Stimulated activated memory B cell treated with anti-CD40 and anti-IgM and Interleukin-4, amounts not matched to agents 10 μg/mL and 1 μg/mL and 100 μg/mL, for 72 hours (primary cell): ENCODE measurements at regions not wholly inside any gene's neighbourhood (a gene's known extent, or its start where the extent isn't known, plus 50 kb on each side); places are given as distances from the start of the nearest gene placed in this dataset.

Experiments
- ATAC-seq: fragments of 150-1000 bp; cut with Tn5 transposase; 2 replicates; pipeline ENCODE4 v1.10.0; 2021
- H3K27ac Mint-ChIP-seq: one replicate; pipeline ENCODE4 v1.8.0; 2022; ENCODE audit warnings: mild to moderate bottlenecking, mixed read lengths
- H3K27me3 Mint-ChIP-seq: one replicate; pipeline ENCODE4 v1.8.0; 2022; ENCODE audit warnings: mixed read lengths
- H3K36me3 Mint-ChIP-seq: one replicate; pipeline ENCODE4 v1.8.0; 2022; ENCODE audit warnings: mixed read lengths
- H3K4me1 Mint-ChIP-seq: one replicate; pipeline ENCODE4 v1.8.0; 2022; ENCODE audit warnings: mixed read lengths
- H3K4me3 Mint-ChIP-seq: one replicate; pipeline ENCODE4 v1.8.0; 2022; ENCODE audit warnings: mild to moderate bottlenecking, moderate library complexity, mixed read lengths
- H3K9me3 Mint-ChIP-seq: one replicate; pipeline ENCODE4 v1.8.0; 2022; ENCODE audit warnings: mixed read lengths

GRCh38 chr5:146993876-146994530 is 115.4 kb upstream of the PPP2R2B start:
- H3K9me3 Mint-ChIP-seq: no peaks in the 10 kb centered on the region
- H3K27ac Mint-ChIP-seq: no peak overlapping the region
- no peaks in the 10 kb centered on the region for H3K36me3 Mint-ChIP-seq
- H3K4me1 Mint-ChIP-seq: no peaks in the 10 kb centered on the region
- no peaks in the 10 kb centered on the region for H3K27me3 Mint-ChIP-seq
- H3K4me3 Mint-ChIP-seq: no peak overlapping the region
- ATAC-seq: no peak

GRCh38 chr5:146995878-146996277 is 117.3 kb upstream of the PPP2R2B start:
- H3K4me1 Mint-ChIP-seq: no peaks in the 10 kb centered on the region
- no peak for ATAC-seq
- no peaks in the 10 kb centered on the region for H3K9me3 Mint-ChIP-seq
- no peaks in the 10 kb centered on the region for H3K36me3 Mint-ChIP-seq
- no peak overlapping the region for H3K4me3 Mint-ChIP-seq
- no peaks in the 10 kb centered on the region for H3K27me3 Mint-ChIP-seq
- H3K27ac Mint-ChIP-seq: no peak overlapping the region

DNA sequence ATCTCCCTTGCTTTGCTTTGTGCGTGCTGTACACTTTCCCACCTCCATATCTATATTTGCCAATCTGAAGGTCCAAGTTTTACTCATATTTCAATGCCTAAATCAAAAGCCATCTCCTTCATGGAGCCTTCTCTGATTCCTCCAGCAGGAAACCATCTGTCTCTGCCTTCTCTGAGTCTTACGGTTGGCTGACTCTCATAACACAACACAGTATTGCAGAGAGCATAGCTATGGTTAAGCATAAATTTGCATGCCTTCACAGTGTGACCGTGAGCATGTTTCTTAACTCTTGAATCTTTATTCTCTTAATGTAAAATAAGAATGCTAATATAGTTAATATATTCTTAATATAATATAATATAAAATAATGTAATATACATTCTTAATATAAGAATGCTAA is 136.8 kb upstream of the PPP2R2B start:
- no peak for ATAC-seq
- Mint-ChIP-seq H3K4me3 (no peak overlapping the region), H3K9me3 (peaks cover 2% of the 10 kb centered on the region), H3K27me3 (no peaks in the 10 kb centered on the region), H3K36me3 (no peaks in the 10 kb centered on the region), H3K4me1 (no peaks in the 10 kb centered on the region), H3K27ac (no peak overlapping the region)

DNA sequence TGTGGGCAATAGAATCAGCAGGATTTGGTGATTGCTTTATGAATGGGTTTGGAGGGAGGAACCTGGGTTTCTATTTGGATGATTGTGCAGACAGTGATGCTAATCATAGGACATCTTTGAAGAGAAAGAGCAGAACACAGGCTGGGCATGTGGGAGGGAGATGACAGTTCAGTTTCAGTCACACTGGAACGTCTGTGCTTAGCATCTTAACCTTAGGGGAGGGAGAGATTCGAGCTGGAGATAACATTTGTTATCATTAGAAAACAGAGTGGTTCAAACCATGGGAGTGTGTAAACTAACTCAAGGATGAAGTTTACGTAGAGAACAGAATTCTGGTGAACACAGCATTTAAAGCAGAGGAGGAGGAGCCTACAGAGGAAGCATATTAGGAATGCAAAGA is 138.6 kb upstream of the PPP2R2B start:
- H3K9me3 Mint-ChIP-seq: no peaks in the 10 kb centered on the region
- H3K27ac Mint-ChIP-seq: no peak overlapping the region
- ATAC-seq: no peak
- no peak overlapping the region for H3K4me3 Mint-ChIP-seq
- H3K36me3 Mint-ChIP-seq: no peaks in the 10 kb centered on the region
- no peaks in the 10 kb centered on the region for H3K27me3 Mint-ChIP-seq
- H3K4me1 Mint-ChIP-seq: no peaks in the 10 kb centered on the region

- no peak for ATAC-seq
- H3K4me1 Mint-ChIP-seq: no peaks in the 10 kb centered on the region
- no peak overlapping the region for H3K27ac Mint-ChIP-seq
- no peaks in the 10 kb centered on the region for H3K9me3 Mint-ChIP-seq
- no peaks in the 10 kb centered on the region for H3K27me3 Mint-ChIP-seq
- H3K36me3 Mint-ChIP-seq: no peaks in the 10 kb centered on the region
- H3K4me3 Mint-ChIP-seq: no peak overlapping the region
These were observed 139.1 kb upstream of the PPP2R2B start for GRCh38 chr5:147017621-147018020.

- H3K36me3 Mint-ChIP-seq: no peaks in the 10 kb centered on the region
- no peak for ATAC-seq
- H3K27ac Mint-ChIP-seq: no peak overlapping the region
- no peaks in the 10 kb centered on the region for H3K27me3 Mint-ChIP-seq
- H3K4me3 Mint-ChIP-seq: no peak overlapping the region
- no peaks in the 10 kb centered on the region for H3K4me1 Mint-ChIP-seq
- no peaks in the 10 kb centered on the region for H3K9me3 Mint-ChIP-seq
These were observed 140.3 kb upstream of the PPP2R2B start for GRCh38 chr5:147018812-147019211.

DNA sequence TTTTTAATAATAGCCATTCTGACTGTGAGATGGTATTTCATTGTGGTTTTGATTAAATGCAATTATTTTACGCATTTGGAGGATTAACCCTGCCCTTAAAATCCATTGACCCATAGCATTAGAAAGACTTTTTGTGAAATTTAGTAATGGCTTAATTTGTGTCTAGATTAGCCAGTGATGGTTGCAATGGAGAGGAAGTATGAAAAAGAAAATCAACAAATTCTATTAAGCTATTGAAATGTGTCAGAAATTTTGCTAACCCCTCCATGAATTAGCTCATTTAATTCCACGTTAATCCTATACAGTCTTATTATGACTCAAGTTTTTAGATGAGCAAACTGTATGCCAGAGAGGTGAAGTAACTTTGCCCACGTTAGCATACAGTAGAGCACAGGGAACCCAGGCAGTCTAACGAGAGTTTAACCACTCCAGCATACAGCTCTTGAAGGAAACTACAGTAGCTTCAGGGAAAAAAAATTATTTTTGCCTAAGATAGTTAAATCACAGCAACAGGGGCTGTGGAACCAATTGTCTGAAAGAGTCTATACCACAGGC is 158.2 kb upstream of the PPP2R2B start:
- ATAC-seq: no peak
- H3K27ac Mint-ChIP-seq: no peak overlapping the region
- H3K9me3 Mint-ChIP-seq: no peaks in the 10 kb centered on the region
- H3K27me3 Mint-ChIP-seq: no peaks in the 10 kb centered on the region
- H3K4me3 Mint-ChIP-seq: no peak overlapping the region
- H3K4me1 Mint-ChIP-seq: no peaks in the 10 kb centered on the region
- H3K36me3 Mint-ChIP-seq: no peaks in the 10 kb centered on the region

DNA sequence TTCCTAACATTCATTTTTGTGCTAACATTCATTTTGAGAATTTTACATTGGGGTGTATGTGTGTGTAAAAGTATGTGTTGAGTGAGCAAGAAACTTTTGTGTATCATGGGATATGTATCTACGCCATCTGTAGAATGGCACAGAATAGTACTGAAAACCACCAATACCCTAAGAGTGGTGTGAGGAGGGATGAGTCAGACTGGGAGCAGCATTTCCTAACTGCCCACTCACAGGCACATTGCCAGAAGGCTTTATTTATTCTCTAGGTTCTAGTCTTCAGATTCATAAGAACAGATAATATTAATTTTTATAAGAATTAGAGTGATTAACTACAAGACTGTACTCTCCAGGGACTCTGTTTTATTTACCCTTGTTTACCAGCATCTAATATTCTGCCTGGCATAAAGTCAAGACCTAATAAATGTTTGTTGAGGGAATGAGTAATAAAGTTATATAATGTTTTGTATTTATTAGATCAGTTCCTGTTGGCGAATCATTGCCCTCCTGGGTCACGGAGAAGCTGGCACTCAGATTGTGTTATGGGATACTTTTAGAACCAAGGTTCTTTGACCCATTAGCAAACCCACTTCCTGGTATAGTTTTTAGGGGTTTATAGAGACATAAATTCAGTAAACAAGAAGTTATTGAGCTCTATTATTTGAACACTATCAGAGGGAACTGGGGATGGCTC is 159.1 kb upstream of the PPP2R2B start:
- Mint-ChIP-seq H3K27ac (no peak overlapping the region), H3K4me1 (no peaks in the 10 kb centered on the region), H3K27me3 (no peaks in the 10 kb centered on the region), H3K9me3 (peaks cover 2% of the 10 kb centered on the region), H3K4me3 (no peak overlapping the region), H3K36me3 (no peaks in the 10 kb centered on the region)
- ATAC-seq: no peak

- no peaks in the 10 kb centered on the region for H3K36me3 Mint-ChIP-seq
- ATAC-seq: no peak
- peaks cover 3% of the 10 kb centered on the region for H3K9me3 Mint-ChIP-seq
- no peaks in the 10 kb centered on the region for H3K4me1 Mint-ChIP-seq
- no peaks in the 10 kb centered on the region for H3K27me3 Mint-ChIP-seq
- H3K4me3 Mint-ChIP-seq: no peak overlapping the region
- H3K27ac Mint-ChIP-seq: no peak overlapping the region
These were observed 162.3 kb upstream of the PPP2R2B start for GRCh38 chr5:147040856-147041255.

DNA sequence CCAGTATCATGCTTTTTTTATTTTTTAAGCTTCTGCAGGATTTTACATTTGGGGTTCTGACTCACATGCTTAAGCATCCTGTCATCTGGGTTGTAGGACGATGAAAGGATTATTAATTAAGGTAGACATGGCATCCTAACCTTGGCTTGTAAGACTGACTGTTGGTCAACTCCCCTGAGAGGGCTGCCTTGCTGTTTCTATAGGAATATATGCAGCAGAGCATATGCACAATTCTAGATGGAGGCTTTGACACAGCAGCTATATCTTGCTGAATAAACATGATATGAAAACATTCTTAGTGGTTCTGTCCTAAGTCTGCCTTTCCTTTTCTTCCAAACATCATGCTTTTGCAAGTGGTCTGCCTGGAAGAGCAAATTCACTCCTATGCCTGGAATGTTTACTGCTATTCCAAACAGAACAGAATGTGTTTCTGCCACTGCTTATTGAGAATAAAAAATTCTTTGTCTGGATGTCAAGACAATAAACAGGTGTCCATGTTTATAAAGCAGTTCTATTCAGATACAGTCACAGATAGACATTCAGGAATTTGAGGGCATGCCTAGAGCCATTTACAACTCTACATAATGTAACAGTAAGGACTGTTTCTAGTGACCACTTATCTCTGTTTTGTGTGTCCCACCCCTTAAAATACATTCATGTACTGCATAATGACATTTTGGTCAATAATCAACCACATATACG is 166.2 kb upstream of the PPP2R2B start:
- Mint-ChIP-seq H3K27me3 (no peaks in the 10 kb centered on the region), H3K9me3 (peaks cover 7% of the 10 kb centered on the region), H3K4me3 (no peak overlapping the region), H3K36me3 (no peaks in the 10 kb centered on the region), H3K27ac (no peak overlapping the region), H3K4me1 (no peaks in the 10 kb centered on the region)
- no peak for ATAC-seq

DNA sequence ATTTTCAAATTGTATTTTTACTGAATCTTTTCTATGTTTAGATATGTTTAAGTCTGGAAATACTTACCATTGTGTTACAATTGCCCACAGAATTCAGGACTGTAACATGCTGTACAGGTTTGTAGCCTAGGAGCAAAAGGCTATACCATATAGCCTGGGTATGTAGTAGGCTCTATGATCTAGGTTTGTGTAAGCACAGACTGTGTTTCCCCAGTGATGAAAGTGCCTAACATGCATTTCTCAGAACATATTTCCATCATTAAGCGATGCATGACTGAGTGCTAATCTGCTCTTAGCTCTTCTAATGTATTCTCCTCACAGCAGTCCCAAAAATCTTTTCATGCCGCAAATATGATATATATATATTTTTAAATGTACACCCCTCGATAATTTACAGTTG is 166.7 kb upstream of the PPP2R2B start:
- ATAC-seq: no peak
- no peaks in the 10 kb centered on the region for H3K4me1 Mint-ChIP-seq

DNA sequence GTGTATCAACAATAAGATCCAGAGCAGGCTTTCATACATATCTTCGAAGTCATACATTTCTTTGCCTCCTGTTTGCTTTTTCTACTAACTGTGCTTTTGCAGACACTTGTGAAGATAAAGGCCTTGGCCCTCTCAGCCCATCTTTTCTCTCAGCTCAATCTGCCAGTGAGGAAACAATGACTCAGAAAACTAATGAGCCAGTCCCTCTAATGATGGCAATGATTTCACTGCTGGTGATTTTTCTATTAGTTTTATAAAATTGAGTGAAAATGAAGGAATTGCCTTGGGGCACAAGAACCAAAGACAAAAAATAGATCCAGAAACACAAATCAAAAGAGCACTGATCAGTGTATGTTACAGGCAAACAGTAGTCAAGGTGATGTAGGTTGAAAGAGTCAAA is 167.7 kb upstream of the PPP2R2B start:
- peaks cover 7% of the 10 kb centered on the region for H3K9me3 Mint-ChIP-seq
- no peak overlapping the region for H3K4me3 Mint-ChIP-seq
- no peaks in the 10 kb centered on the region for H3K27me3 Mint-ChIP-seq
- no peak for ATAC-seq
- no peak overlapping the region for H3K27ac Mint-ChIP-seq
- no peaks in the 10 kb centered on the region for H3K36me3 Mint-ChIP-seq
- H3K4me1 Mint-ChIP-seq: no peaks in the 10 kb centered on the region

More for the DNA sequence above, 166.7 kb upstream of the PPP2R2B start:
- no peak overlapping the region for H3K4me3 Mint-ChIP-seq
- H3K27me3 Mint-ChIP-seq: no peaks in the 10 kb centered on the region
- H3K9me3 Mint-ChIP-seq: peaks cover 7% of the 10 kb centered on the region
- H3K36me3 Mint-ChIP-seq: no peaks in the 10 kb centered on the region
- no peak overlapping the region for H3K27ac Mint-ChIP-seq

GRCh38 chr5:147046894-147047293 is 168.3 kb upstream of the PPP2R2B start:
- Mint-ChIP-seq H3K36me3 (no peaks in the 10 kb centered on the region), H3K4me1 (no peaks in the 10 kb centered on the region)
- no peak for ATAC-seq

GRCh38 chr5:147049764-147050163 is 171.2 kb upstream of the PPP2R2B start:
- Mint-ChIP-seq H3K4me1 (no peaks in the 10 kb centered on the region), H3K4me3 (no peak overlapping the region), H3K36me3 (no peaks in the 10 kb centered on the region), H3K27me3 (no peaks in the 10 kb centered on the region), H3K27ac (no peak overlapping the region), H3K9me3 (peaks cover 3% of the 10 kb centered on the region)
- ATAC-seq: no peak

More at GRCh38 chr5:147046894-147047293, 168.3 kb upstream of the PPP2R2B start:
- peaks cover 7% of the 10 kb centered on the region for H3K9me3 Mint-ChIP-seq
- no peak overlapping the region for H3K4me3 Mint-ChIP-seq
- H3K27ac Mint-ChIP-seq: no peak overlapping the region
- H3K27me3 Mint-ChIP-seq: no peaks in the 10 kb centered on the region

DNA sequence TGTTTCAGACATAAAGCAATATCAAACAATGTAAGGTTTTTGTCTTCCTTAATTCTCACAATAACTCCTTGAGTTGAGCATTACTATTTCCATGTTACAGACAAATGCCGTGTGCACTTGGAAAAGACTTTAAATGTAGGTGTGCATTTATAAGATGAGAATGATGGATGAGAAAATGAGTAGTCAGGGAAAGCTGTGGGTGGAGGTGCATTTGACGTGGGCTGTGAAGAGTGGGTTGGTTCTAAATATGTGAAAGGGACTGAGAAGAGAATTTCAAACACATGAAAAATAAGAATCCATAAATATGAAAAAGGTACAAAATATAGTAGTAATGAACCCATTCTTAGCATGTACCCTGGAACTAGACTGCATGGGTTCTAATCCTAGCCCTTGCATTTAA is 171.6 kb upstream of the PPP2R2B start:
- Mint-ChIP-seq H3K9me3 (peaks cover 3% of the 10 kb centered on the region), H3K27me3 (no peaks in the 10 kb centered on the region), H3K4me3 (no peak overlapping the region), H3K36me3 (no peaks in the 10 kb centered on the region), H3K4me1 (no peaks in the 10 kb centered on the region), H3K27ac (no peak overlapping the region)
- ATAC-seq: no peak
